Effector memory CD8-positive, alpha-beta T cell (primary cell): ENCODE measurements at regions not wholly inside any gene's neighbourhood (a gene's known extent, or its start where the extent isn't known, plus 50 kb on each side); places are given as distances from the start of the nearest gene placed in this dataset.
"Not testable (repeated sequence)": the region's sequence is repeated elsewhere in the genome, so short reads cannot be mapped to it uniquely, and the experiment has no call there.

Source experiments
- ATAC-seq: fragments of 150-1000 bp; cut with Tn5 transposase; replicated peaks from 2 replicates; pipeline ENCODE4 v1.10.0; 2021; ENCODE audit warnings: mild to moderate bottlenecking, moderate library complexity
- DNase-seq, 3 experiments: peaks; one replicate each; pipeline ENCODE4 v3.0.0; 2021
- H3K27ac Mint-ChIP-seq, 2 donors: one replicate each; pipeline ENCODE4 v1.8.0; 2022; ENCODE audit warnings: mild to moderate bottlenecking in 2 of 2, mixed read lengths in 2 of 2, moderate library complexity in 2 of 2
- H3K27me3 Mint-ChIP-seq, 2 donors: one replicate each; pipeline ENCODE4 v1.8.0; 2022; ENCODE audit warnings: mixed read lengths in 2 of 2
- H3K36me3 Mint-ChIP-seq: one replicate; pipeline ENCODE4 v1.8.0; 2022; ENCODE audit warnings: mild to moderate bottlenecking, moderate library complexity, mixed read lengths; ENCODE audit not compliant: insufficient read depth
- H3K4me1 Mint-ChIP-seq, 2 donors: one replicate each; pipeline ENCODE4 v1.8.0; 2022; ENCODE audit warnings: low read depth in 2 of 2, mixed read lengths in 2 of 2
- H3K4me3 Mint-ChIP-seq, 2 donors: one replicate each; pipeline ENCODE4 v1.8.0; 2022; ENCODE audit warnings: mild to moderate bottlenecking in 2 of 2, mixed read lengths in 2 of 2, moderate library complexity in 2 of 2
- H3K9me3 Mint-ChIP-seq, 2 donors: one replicate each; pipeline ENCODE4 v1.8.0; 2022; ENCODE audit warnings: mixed read lengths in 2 of 2

- H3K27ac Mint-ChIP-seq, H3K9me3 Mint-ChIP-seq, ATAC-seq, H3K4me1 Mint-ChIP-seq, H3K36me3 Mint-ChIP-seq, DNase-seq, H3K4me3 Mint-ChIP-seq, H3K27me3 Mint-ChIP-seq: not testable (repeated sequence)
These were observed 146.4 kb downstream of the NPIPA8 start for GRCh38 chr16:18190179-18190578.

GRCh38 chr16:18184755-18185154 lies 151.8 kb downstream of the NPIPA8 start:
- H3K9me3 Mint-ChIP-seq, H3K27ac Mint-ChIP-seq, ATAC-seq, H3K4me1 Mint-ChIP-seq, H3K36me3 Mint-ChIP-seq, DNase-seq, H3K27me3 Mint-ChIP-seq, H3K4me3 Mint-ChIP-seq: not testable (repeated sequence)

- not testable (repeated sequence) for H3K4me1 Mint-ChIP-seq, H3K36me3 Mint-ChIP-seq, ATAC-seq, H3K27me3 Mint-ChIP-seq, H3K9me3 Mint-ChIP-seq, H3K27ac Mint-ChIP-seq, H3K4me3 Mint-ChIP-seq, DNase-seq
These were observed 155.5 kb downstream of the NPIPA8 start for GRCh38 chr16:18181028-18181427.

- H3K4me3 Mint-ChIP-seq, H3K4me1 Mint-ChIP-seq, H3K9me3 Mint-ChIP-seq, H3K27ac Mint-ChIP-seq, DNase-seq, ATAC-seq, H3K27me3 Mint-ChIP-seq, H3K36me3 Mint-ChIP-seq: not testable (repeated sequence)
These were observed 162.5 kb downstream of the NPIPA8 start for GRCh38 chr16:18173945-18174497.

- DNase-seq, H3K36me3 Mint-ChIP-seq: not testable (repeated sequence)
These were observed 174.2 kb downstream of the NPIPA8 start for GRCh38 chr16:18162293-18162692.

GRCh38 chr16:18161224-18161623 lies 175.3 kb downstream of the NPIPA8 start:
- peaks cover 6 to 14% of the 10 kb centered on the region in 2 donors for H3K27me3 Mint-ChIP-seq
- not testable (repeated sequence) for ATAC-seq, H3K4me3 Mint-ChIP-seq, H3K36me3 Mint-ChIP-seq, DNase-seq, H3K4me1 Mint-ChIP-seq, H3K9me3 Mint-ChIP-seq, H3K27ac Mint-ChIP-seq

More at GRCh38 chr16:18162293-18162692, 174.2 kb downstream of the NPIPA8 start:
- not testable (repeated sequence) for ATAC-seq, H3K9me3 Mint-ChIP-seq, H3K4me3 Mint-ChIP-seq, H3K4me1 Mint-ChIP-seq, H3K27ac Mint-ChIP-seq
- peaks cover 6 to 14% of the 10 kb centered on the region in 2 donors for H3K27me3 Mint-ChIP-seq

- H3K4me1 Mint-ChIP-seq, H3K36me3 Mint-ChIP-seq, H3K9me3 Mint-ChIP-seq, DNase-seq, ATAC-seq, H3K27me3 Mint-ChIP-seq, H3K27ac Mint-ChIP-seq, H3K4me3 Mint-ChIP-seq: not testable (repeated sequence)
These were observed 177.4 kb downstream of the NPIPA8 start for GRCh38 chr16:18159185-18159584.

- H3K4me3 Mint-ChIP-seq, H3K9me3 Mint-ChIP-seq, H3K27me3 Mint-ChIP-seq, H3K27ac Mint-ChIP-seq, H3K4me1 Mint-ChIP-seq, H3K36me3 Mint-ChIP-seq, ATAC-seq, DNase-seq: not testable (repeated sequence)
These were observed 178.7 kb downstream of the NPIPA8 start for GRCh38 chr16:18157854-18158253.

GRCh38 chr16:18152832-18153231 lies 183.7 kb downstream of the NPIPA8 start:
- not testable (repeated sequence) for H3K4me1 Mint-ChIP-seq, H3K27ac Mint-ChIP-seq, H3K4me3 Mint-ChIP-seq, H3K9me3 Mint-ChIP-seq, DNase-seq, H3K36me3 Mint-ChIP-seq, ATAC-seq
- peaks cover 13 to 14% of the 10 kb centered on the region in 2 donors for H3K27me3 Mint-ChIP-seq

GRCh38 chr16:18148132-18148531 lies 188.4 kb downstream of the NPIPA8 start:
- H3K4me3 Mint-ChIP-seq, H3K27ac Mint-ChIP-seq, ATAC-seq, H3K36me3 Mint-ChIP-seq, H3K4me1 Mint-ChIP-seq, H3K9me3 Mint-ChIP-seq, DNase-seq: not testable (repeated sequence)
- peaks cover 10 to 14% of the 10 kb centered on the region in 2 donors for H3K27me3 Mint-ChIP-seq

GRCh38 chr16:18146601-18147142 lies 189.9 kb downstream of the NPIPA8 start:
- not testable (repeated sequence) for DNase-seq, H3K27ac Mint-ChIP-seq, H3K36me3 Mint-ChIP-seq, ATAC-seq, H3K9me3 Mint-ChIP-seq, H3K4me3 Mint-ChIP-seq, H3K4me1 Mint-ChIP-seq
- H3K27me3 Mint-ChIP-seq, result peaks cover 9 to 15% of the 10 kb centered on the region in 2 donors

GRCh38 chr16:18142066-18142465 lies 194.5 kb downstream of the NPIPA8 start:
- H3K4me3 Mint-ChIP-seq, ATAC-seq, H3K9me3 Mint-ChIP-seq: not testable (repeated sequence)

GRCh38 chr16:18136288-18136687 lies 200.2 kb downstream of the NPIPA8 start:
- not testable (repeated sequence) for ATAC-seq, H3K4me3 Mint-ChIP-seq, H3K27me3 Mint-ChIP-seq, H3K27ac Mint-ChIP-seq, DNase-seq, H3K36me3 Mint-ChIP-seq, H3K4me1 Mint-ChIP-seq, H3K9me3 Mint-ChIP-seq

More at GRCh38 chr16:18142066-18142465, 194.5 kb downstream of the NPIPA8 start:
- not testable (repeated sequence) for DNase-seq, H3K4me1 Mint-ChIP-seq, H3K27ac Mint-ChIP-seq, H3K27me3 Mint-ChIP-seq, H3K36me3 Mint-ChIP-seq

- H3K27ac Mint-ChIP-seq, DNase-seq, H3K36me3 Mint-ChIP-seq, H3K27me3 Mint-ChIP-seq, H3K4me3 Mint-ChIP-seq, ATAC-seq, H3K9me3 Mint-ChIP-seq, H3K4me1 Mint-ChIP-seq: not testable (repeated sequence)
These were observed 201.5 kb downstream of the NPIPA8 start for GRCh38 chr16:18135024-18135423.
